H1 (cell line): ENCODE measurements at regions not wholly inside any gene's neighbourhood (a gene's known extent, or its start where the extent isn't known, plus 50 kb on each side); places are given as distances from the start of the nearest gene placed in this dataset.

Experiments
- POLR2A ChIP-seq, 2 experiments: IDR thresholded peaks; 1 replicate in 1 of 2; 2 replicates in 1 of 2; pipeline ENCODE4 v1.6.1; 2011; ENCODE audit warnings: low read depth in 2 of 2, low read length in 2 of 2, mild to moderate bottlenecking in 2 of 2; ENCODE audit errors: control extremely low read depth in 1 of 2
- POLR2AphosphoS5 ChIP-seq: IDR thresholded peaks from 2 replicates; pipeline ENCODE4 v1.6.1; 2011; ENCODE audit warnings: low read depth, low read length
- RAD21 ChIP-seq, 2 experiments: IDR thresholded peaks in 1 of 2; conservative IDR thresholded peaks in 1 of 2; 2 replicates each; pipeline ENCODE4 v1.6.1; 2011; ENCODE audit warnings: low read depth in 2 of 2, low read length in 2 of 2, improper control_type of control experiment in 1 of 2, inconsistent platforms in 1 of 2, mild to moderate bottlenecking in 1 of 2, moderate library complexity in 1 of 2
- RNF2 ChIP-seq: fragments of 200-900, 300-1000 bp; sonication (generic); IDR thresholded peaks from 2 replicates; pipeline ENCODE4 v1.7.1; 2016; ENCODE audit warnings: borderline replicate concordance, low read depth, mild to moderate bottlenecking, antibody characterized with exemption, low read length; ENCODE audit not compliant: poor library complexity, severe bottlenecking; ENCODE audit errors: missing control alignments

- no peak for TF ChIP-seq POLR2A (IDR thresholded peaks at IDR 0.05; ENCODE audit: control extremely low read depth in 1 of 2, low read depth in 2 of 2, low read length in 2 of 2)
- no peak for TF ChIP-seq RNF2
- TF ChIP-seq POLR2AphosphoS5 = no peak
- no peak for TF ChIP-seq RAD21 (IDR thresholded peaks at IDR 0.05 in 1 of 2, conservative IDR thresholded peaks at IDR 0.05 in 1 of 2; ENCODE audit: low read depth in 2 of 2, low read length in 2 of 2)
Measured at GRCh38 chr2:161044095-161044865, 115.9 kb upstream of the TANK start.
